Dermis blood vessel endothelial cell (primary cell): ENCODE measurements at regions not wholly inside any gene's neighbourhood (a gene's known extent, or its start where the extent isn't known, plus 50 kb on each side); places are given as distances from the start of the nearest gene placed in this dataset.
"Not testable (repeated sequence)": the region's sequence is repeated elsewhere in the genome, so short reads cannot be mapped to it uniquely, and the experiment has no call there.

Source experiments
- DNase-seq: peaks from one replicate; pipeline ENCODE4 v3.0.0; 2010

- DNase-seq = no peak
Observed at GRCh38 chr20:40893610-40894236, 134.9 kb upstream of the TOP1 start.

GRCh38 chr20:40894237-40894630 lies 134.4 kb upstream of the TOP1 start:
- no peak for DNase-seq

DNA sequence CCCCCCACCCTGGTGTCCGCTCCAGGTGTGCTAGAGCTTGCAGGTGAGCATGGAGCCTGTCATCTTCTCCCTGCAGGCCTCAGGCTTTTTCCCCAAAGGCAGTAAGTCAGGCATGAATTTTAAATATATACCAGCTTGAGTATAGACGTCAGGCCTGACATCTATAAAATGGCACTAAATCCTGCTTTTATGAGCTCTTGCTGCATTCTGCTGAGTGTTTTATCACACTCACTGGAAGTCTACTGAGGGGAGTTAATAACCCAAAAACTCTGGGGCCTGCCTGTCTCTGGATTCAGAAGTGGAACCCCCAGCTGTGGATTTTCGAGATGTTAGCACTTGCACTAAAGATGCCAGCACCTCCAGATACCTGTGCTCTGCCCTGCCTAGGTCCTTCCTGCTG lies 133.4 kb upstream of the TOP1 start:
- DNase-seq = no peak

DNA sequence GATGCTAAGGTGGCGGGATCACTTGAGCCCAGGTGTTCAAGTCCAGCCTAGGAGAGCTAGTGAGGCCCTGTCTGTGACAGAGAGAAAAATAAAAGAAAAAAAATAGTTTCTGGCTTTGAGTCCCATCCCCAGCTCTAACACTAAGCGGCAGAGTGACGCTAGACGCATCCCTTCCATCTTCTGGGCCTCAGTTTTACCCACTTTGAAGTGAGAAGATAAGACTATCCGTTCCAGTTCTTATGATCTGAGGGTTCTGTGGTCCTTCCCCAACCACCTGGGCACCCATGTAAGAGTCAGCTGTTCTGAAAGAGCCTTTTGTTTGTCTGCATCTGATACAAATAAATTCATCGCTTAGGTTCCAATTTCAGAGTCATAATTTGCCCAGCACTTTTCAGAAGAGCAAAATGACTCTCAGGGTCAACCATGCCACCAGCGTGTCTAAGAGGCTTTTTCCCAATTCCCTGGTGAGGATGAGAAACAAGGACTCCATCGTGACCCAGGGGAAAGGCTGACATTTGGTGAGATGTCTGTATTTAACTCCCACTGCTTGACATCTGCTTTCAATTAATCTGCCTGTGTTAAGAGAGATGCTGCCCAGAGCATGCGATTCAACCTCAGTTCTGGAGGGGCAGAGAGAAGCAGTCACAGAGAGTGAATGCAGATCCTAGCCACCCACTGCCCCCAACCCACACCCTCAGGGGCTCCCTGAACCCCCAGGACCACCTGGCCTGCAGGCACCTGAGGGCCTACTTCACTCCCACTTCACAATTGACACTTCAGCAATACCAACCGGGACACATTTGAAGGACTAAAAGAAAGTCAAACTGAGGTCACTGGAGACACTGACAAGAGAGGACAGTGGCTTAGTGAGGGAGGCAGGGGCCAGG lies 131.6 kb upstream of the TOP1 start:
- DNase-seq = no peak

DNA sequence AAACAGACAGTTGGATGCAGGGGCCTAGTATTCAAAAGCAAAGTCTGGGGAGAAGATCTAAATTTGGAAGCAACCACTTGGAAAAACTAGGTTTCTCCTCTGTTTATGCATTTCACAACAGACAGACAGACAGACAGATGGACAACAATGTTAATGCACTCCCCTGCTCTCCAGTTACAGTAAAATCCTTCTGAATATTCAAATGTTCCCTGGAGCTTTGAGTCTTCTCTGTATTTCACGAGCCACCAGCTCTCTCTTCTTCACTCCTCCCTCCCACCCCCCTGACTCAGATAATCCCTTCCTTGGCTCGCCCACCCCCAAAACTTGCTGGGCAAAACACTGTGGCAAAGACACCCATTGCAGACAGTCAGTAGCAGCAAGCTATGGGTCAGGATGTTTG lies 129.3 kb upstream of the TOP1 start:
- DNase-seq = no peak

DNA sequence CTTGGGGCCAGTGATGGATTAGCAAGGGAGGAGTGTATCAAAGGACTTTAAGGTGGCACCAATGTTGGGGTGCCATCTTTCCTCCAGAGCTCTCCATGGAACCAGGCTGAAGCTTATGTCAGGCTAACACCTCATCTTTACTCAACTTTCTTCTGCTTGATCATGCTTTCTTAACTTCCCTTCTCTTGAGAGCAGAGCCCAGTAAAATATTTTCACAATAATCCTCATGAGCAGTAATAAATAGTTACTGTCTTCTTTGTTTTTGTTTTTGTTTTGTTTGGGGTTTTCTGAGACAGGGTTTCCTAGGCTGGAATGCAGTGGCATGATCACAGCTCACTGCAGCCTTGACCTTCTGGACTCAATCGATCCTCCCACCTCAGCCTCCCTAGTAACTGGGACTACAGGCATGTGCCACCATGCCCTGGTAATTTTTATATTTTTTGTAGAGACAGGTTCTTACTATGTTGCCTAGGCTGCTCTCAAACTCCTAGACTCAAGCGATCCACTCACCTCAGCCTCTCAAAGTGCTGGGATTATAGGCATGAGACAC lies 127.9 kb upstream of the TOP1 start:
- DNase-seq = no peak

- no peak for DNase-seq
Observed at GRCh38 chr20:40902661-40903060, 126.0 kb upstream of the TOP1 start.

DNA sequence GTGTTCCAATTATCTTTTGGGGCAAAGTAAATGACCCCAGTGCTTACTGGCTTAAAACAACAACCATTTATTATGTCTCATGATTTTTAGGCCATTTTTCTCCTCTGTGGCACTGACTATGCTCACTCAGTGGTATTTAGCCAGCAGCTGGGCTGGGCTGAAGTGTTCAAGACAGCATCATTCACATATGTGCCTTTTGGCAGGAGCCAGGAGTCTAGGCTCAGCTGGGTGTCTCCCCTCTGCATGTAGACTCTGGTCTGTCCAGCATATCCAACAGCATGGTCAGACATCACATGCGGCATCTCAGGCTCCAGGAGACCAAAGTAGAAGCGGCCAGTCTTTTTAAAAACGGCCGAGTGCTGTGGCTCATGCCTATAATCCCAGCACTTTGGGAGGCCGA lies 120.3 kb upstream of the TOP1 start:
- no peak for DNase-seq

DNA sequence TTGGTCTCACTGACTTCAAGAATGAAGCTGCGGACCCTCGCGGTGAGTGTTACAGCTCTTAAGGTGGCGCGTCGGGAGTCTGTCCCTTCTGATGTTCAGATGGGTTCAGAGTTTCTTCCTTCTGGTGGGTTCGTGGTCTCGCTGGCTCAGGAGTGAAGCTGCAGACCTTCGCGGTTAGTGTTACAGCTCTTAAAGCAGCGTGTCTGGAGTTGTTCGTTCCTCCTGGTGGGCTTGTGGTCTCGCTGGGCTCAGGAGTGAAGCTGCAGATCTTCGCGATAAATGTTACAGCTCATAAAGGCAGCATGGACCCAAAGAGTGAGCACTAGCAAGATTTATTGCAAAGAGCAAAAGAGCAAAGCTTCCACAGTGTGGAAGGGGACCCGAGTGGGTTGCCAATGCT lies 119.1 kb upstream of the TOP1 start:
- DNase-seq = not testable (repeated sequence)

DNA sequence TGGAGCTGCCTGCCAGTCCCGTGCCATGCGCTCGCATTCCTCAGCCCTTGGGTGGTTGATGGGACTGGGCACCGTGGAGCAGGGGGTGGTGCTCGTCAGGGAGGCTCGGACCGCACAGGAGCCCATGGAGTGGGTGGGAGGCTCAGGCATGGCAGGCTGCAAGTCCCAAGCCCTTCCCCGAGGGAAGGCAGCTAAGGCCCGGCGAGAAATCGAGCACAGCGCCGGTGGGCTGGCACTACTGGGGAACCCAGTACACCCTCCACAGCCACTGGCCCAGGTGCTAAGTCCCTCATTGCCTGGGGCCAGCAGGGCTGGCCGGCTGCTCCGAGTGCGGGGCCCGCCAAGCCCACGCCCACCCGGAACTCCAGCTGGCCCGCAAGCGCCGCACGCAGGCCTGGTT lies 118.2 kb upstream of the TOP1 start:
- DNase-seq = not testable (repeated sequence)

- not testable (repeated sequence) for DNase-seq
Observed at GRCh38 chr20:40911152-40911551, 117.5 kb upstream of the TOP1 start.

GRCh38 chr20:40913224-40914185 lies 115.1 kb upstream of the TOP1 start:
- no peak for DNase-seq

DNA sequence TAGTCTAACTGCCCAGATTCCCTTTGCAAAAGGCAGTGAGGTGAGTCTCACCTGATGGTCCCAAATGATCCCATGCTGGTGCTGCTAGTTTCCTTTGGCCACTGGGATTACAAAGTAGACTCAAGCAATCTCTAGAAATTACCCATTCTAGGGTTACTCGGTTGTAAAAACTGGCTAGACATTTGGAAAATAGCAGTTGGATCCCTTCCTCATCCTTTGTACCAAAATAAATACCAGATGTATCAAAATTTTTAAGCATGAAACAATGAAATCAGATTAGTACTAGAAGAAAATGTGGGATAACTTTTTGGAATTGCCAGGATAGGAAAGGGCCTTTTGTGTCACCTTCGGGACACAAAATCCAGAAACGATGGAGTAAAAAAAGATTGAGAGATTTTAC lies 112.9 kb upstream of the TOP1 start:
- no peak for DNase-seq

- no peak for DNase-seq
Observed at GRCh38 chr20:40916276-40916675, 112.3 kb upstream of the TOP1 start.

DNA sequence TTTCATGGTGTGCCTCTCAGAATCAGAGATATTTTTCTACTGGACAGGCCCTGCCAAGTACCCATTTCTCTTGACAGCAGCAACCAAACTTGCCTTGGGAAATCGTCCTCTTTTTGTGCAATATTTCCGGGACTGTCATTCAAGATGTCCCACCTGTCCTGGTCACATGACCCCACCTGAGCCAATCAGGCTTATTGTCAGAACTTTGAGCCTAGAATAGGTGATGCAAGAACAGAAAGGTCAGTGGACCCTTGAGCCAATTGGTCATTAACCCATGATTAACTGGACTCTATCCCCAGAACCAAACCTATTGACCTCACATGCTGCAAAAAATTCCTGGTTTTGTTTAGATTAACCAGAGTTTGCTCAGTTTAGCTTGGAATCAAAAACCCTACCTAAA lies 108.3 kb upstream of the TOP1 start:
- DNase-seq = no peak

DNA sequence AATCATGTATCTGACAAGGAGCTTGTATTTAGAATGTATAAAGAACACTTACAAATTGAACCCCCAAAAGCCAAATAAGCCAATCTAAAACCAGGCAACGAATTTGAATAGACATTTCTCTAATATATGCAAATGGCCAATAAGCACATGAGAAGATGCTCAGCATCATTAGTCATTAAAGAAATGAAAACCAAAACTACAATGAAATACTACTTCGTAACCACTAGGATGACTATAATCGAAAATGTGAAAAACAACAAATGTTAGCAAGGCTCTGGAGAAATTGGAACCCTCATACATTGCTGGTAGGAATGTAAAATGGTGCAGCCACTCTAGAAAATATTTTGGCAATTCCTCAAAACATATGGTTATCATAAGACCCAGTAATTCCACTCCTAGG lies 105.8 kb upstream of the TOP1 start:
- no peak for DNase-seq

DNA sequence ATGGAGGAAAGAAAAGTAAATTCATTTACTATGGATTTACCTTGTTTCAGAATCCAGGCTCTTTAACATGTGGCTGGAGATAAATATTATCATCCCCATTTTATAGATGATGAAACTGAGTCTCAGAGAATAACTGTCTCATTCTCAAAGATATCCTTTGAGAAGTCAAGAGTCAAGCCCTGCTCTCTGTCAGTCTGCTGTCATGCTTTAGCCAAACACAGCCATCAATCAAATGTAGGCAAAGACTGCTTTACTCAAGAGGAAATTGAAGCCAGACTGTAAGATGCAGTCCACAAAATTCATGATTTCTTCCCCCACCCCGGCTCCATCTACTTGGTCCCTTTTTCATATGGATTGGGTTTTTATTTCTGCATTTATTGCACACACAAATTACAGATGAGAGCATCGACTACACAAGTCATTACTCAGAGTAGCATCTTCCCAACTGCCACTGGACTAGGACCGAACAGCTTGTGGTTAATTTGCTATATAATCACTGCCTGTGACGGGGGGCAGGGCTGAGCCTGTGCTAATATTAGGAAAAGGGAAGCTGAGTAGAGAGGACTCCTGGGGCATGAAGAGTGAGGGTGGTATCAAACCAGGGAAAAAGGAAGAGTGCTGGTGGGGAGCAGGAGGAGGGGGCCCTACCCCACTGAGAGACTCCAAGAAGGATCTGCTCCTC lies 102.7 kb upstream of the TOP1 start:
- DNase-seq = no peak

DNA sequence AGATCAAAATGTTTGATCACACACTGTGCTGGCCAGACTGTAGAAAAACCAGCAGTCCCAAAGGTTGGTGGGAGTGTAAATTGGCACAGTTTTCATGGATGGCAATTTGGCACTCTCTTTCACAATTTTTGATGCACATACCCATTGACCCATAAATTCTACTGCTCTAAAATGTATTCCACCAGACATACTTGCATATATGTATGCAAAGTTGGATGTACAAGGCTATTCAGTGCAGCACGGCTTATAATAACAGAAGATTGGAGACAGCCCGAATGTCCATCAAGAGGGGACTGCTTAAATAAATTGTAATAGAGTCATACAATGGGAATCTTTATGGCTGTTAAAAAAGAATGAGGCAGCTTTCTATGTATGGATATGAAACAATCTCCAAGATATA lies 101.7 kb upstream of the TOP1 start:
- DNase-seq = no peak

GRCh38 chr20:40930561-40930960 lies 98.1 kb upstream of the TOP1 start:
- no peak for DNase-seq

DNA sequence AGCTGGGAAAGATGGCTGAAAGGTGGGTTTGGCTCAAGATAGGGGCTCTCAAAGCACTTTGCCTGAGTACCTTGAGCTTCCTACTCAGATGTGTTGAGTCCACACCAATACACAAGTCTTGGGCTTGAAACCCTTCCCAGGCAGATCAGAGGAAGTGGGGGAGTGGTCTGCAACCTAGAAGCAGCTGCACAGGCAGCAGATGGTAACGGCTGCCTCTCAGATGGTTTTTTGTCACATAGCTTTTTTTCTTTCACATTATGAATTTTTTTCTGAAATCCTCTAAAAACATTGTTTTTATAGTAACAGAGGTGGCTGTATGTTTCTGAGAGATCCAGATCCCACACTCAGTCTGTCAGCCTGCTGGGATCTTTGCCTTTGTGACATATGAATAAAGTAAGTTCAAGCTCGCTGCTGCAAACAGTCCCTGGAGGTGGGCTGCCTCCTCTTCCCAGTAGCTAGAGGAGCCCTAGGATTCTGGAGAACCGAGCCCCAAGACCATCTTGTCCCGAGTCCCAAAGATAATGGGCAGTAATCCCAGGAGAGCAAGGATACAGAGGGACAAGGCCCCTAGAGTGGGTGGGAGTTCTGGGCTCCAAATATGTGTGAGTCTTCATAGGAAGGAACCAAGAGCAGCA lies 97.1 kb upstream of the TOP1 start:
- DNase-seq = no peak

- no peak for DNase-seq
Observed at GRCh38 chr20:40932436-40932835, 96.2 kb upstream of the TOP1 start.

- DNase-seq = no peak
Observed at GRCh38 chr20:40933758-40934157, 94.9 kb upstream of the TOP1 start.
